ENCODE measurements at regions not wholly inside any gene's neighbourhood (a gene's known extent, or its start where the extent isn't known, plus 50 kb on each side); places are given as distances from the start of the nearest gene placed in this dataset.

GRCh38 chr9:27747450-27747849 lies 174.2 kb upstream of the C9orf72 start:
- ChIA-PET CTCF (ENCODE audit: partially characterized antibody) (no interaction called here), POLR2A (ENCODE audit: partially characterized antibody) (no interaction called here)
- Histone ChIP-seq H3K27me3 (ENCODE audit: insufficient read depth, low read length) (no peaks in the 10 kb centered on the region), H3K27ac (ENCODE audit: low read depth, low read length) (no peak overlapping the region), H3K36me3 (ENCODE audit: insufficient read depth, low read length) (no peaks in the 10 kb centered on the region), H3K4me1 (ENCODE audit: insufficient read depth, low read length) (no peaks in the 10 kb centered on the region), H3K4me3 (ENCODE audit: low read length in 2 of 2) (no peak overlapping the region), H3K9me3 (ENCODE audit: control insufficient read depth in 1 of 2, low read length in 2 of 2) (no peaks in the 10 kb centered on the region)
- Mint-ChIP-seq H3K4me1 (no peaks in the 10 kb centered on the region), H3K9me3 (peaks cover 0 to 2% (median 0%) of the 10 kb centered on the region in 8 donors), H3K4me3 (no peak overlapping the region), H3K36me3 (no peaks in the 10 kb centered on the region), H3K27me3 (peaks cover 0 to 8% of the 10 kb centered on the region in 2 donors), H3K27ac (no peak overlapping the region)
- intact Hi-C loops (cut with micrococcal nuclease), result no loop called here
- DNase-seq, result no peak

- peaks cover 0 to 8% of the 10 kb centered on the region in 2 donors for H3K27me3 Mint-ChIP-seq
- H3K9me3 ChIP-seq (ENCODE audit: control insufficient read depth in 1 of 2, low read length in 2 of 2), result no peaks in the 10 kb centered on the region
- H3K36me3 Mint-ChIP-seq, result no peaks in the 10 kb centered on the region
- H3K27ac Mint-ChIP-seq, result no peak overlapping the region
- no peaks in the 10 kb centered on the region for H3K4me1 ChIP-seq (ENCODE audit: insufficient read depth, low read length)
- H3K9me3 Mint-ChIP-seq, result peaks cover 0 to 2% (median 0%) of the 10 kb centered on the region in 8 donors
- ChIA-PET CTCF (ENCODE audit: partially characterized antibody) (no interaction called here), POLR2A (ENCODE audit: partially characterized antibody) (no interaction called here)
- no peaks in the 10 kb centered on the region for H3K36me3 ChIP-seq (ENCODE audit: insufficient read depth, low read length)
- H3K4me3 Mint-ChIP-seq, result no peak overlapping the region
- DNase-seq, result no peak
- no peak overlapping the region for H3K4me3 ChIP-seq (ENCODE audit: low read length in 2 of 2)
- no peaks in the 10 kb centered on the region for H3K27me3 ChIP-seq (ENCODE audit: insufficient read depth, low read length)
- H3K4me1 Mint-ChIP-seq, result no peaks in the 10 kb centered on the region
- intact Hi-C loops (cut with micrococcal nuclease), result no loop called here
- H3K27ac ChIP-seq (ENCODE audit: low read depth, low read length), result no peak overlapping the region
Measured at GRCh38 chr9:27749838-27750237, 176.6 kb upstream of the C9orf72 start.

- intact Hi-C loops (cut with micrococcal nuclease), result no loop called here
- H3K4me3 ChIP-seq (ENCODE audit: low read length in 2 of 2), result no peak overlapping the region
- no peaks in the 10 kb centered on the region for H3K36me3 Mint-ChIP-seq
- H3K4me1 ChIP-seq (ENCODE audit: insufficient read depth, low read length), result no peaks in the 10 kb centered on the region
- no peak overlapping the region for H3K27ac Mint-ChIP-seq
- ChIA-PET POLR2A (ENCODE audit: partially characterized antibody) (no interaction called here), CTCF (ENCODE audit: partially characterized antibody) (no interaction called here)
- no peak overlapping the region for H3K27ac ChIP-seq (ENCODE audit: low read depth, low read length)
- H3K4me1 Mint-ChIP-seq, result no peaks in the 10 kb centered on the region
- no peak for DNase-seq
- H3K9me3 ChIP-seq (ENCODE audit: control insufficient read depth in 1 of 2, low read length in 2 of 2), result no peaks in the 10 kb centered on the region
- no peak overlapping the region for H3K4me3 Mint-ChIP-seq
- H3K9me3 Mint-ChIP-seq, result no peaks in the 10 kb centered on the region
- no peaks in the 10 kb centered on the region for H3K36me3 ChIP-seq (ENCODE audit: insufficient read depth, low read length)
- H3K27me3 ChIP-seq (ENCODE audit: insufficient read depth, low read length), result no peaks in the 10 kb centered on the region
- H3K27me3 Mint-ChIP-seq, result peaks cover 0 to 4% of the 10 kb centered on the region in 2 donors
Measured at GRCh38 chr9:27750566-27750965, 177.3 kb upstream of the C9orf72 start.

- no peak overlapping the region for H3K27ac Mint-ChIP-seq
- Histone ChIP-seq H3K9me3 (ENCODE audit: control insufficient read depth in 1 of 2, low read length in 2 of 2) (no peaks in the 10 kb centered on the region), H3K27ac (ENCODE audit: low read depth, low read length) (no peak overlapping the region), H3K4me3 (ENCODE audit: low read length in 2 of 2) (no peak overlapping the region), H3K36me3 (ENCODE audit: insufficient read depth, low read length) (no peaks in the 10 kb centered on the region), H3K27me3 (ENCODE audit: insufficient read depth, low read length) (no peaks in the 10 kb centered on the region), H3K4me1 (ENCODE audit: insufficient read depth, low read length) (no peaks in the 10 kb centered on the region)
- no peaks in the 10 kb centered on the region for H3K36me3 Mint-ChIP-seq
- ChIA-PET CTCF (ENCODE audit: partially characterized antibody) (no interaction called here), POLR2A (ENCODE audit: partially characterized antibody) (no interaction called here)
- H3K9me3 Mint-ChIP-seq, result peaks cover 0 to 2% (median 0%) of the 10 kb centered on the region in 8 donors
- peaks cover 0 to 4% of the 10 kb centered on the region in 2 donors for H3K27me3 Mint-ChIP-seq
- DNase-seq, result no peak
- no peak overlapping the region for H3K4me3 Mint-ChIP-seq
- no peaks in the 10 kb centered on the region for H3K4me1 Mint-ChIP-seq
- intact Hi-C loops (cut with micrococcal nuclease), result no loop called here
Measured at GRCh38 chr9:27752069-27752468, 178.8 kb upstream of the C9orf72 start.

- no peak for DNase-seq
- ChIA-PET CTCF (ENCODE audit: partially characterized antibody) (no interaction called here), POLR2A (ENCODE audit: partially characterized antibody) (no interaction called here)
- H3K4me3 Mint-ChIP-seq, result no peak overlapping the region
- no peaks in the 10 kb centered on the region for H3K4me1 ChIP-seq (ENCODE audit: insufficient read depth, low read length)
- no peaks in the 10 kb centered on the region for H3K9me3 ChIP-seq (ENCODE audit: control insufficient read depth in 1 of 2, low read length in 2 of 2)
- no peaks in the 10 kb centered on the region for H3K27me3 Mint-ChIP-seq
- H3K36me3 Mint-ChIP-seq, result no peaks in the 10 kb centered on the region
- intact Hi-C loops (cut with micrococcal nuclease), result no loop called here
- no peaks in the 10 kb centered on the region for H3K4me1 Mint-ChIP-seq
- peaks cover 0 to 2% (median 0%) of the 10 kb centered on the region in 8 donors for H3K9me3 Mint-ChIP-seq
- no peak overlapping the region for H3K27ac ChIP-seq (ENCODE audit: low read depth, low read length)
- H3K4me3 ChIP-seq (ENCODE audit: low read length in 2 of 2), result no peak overlapping the region
- H3K36me3 ChIP-seq (ENCODE audit: insufficient read depth, low read length), result no peaks in the 10 kb centered on the region
- no peak overlapping the region for H3K27ac Mint-ChIP-seq
- no peaks in the 10 kb centered on the region for H3K27me3 ChIP-seq (ENCODE audit: insufficient read depth, low read length)
Measured at GRCh38 chr9:27755846-27756245, 182.6 kb upstream of the C9orf72 start.

- Mint-ChIP-seq H3K27ac (no peak overlapping the region), H3K36me3 (no peaks in the 10 kb centered on the region), H3K9me3 (peaks cover 0 to 2% (median 0%) of the 10 kb centered on the region in 8 donors), H3K4me3 (no peak overlapping the region), H3K27me3 (no peaks in the 10 kb centered on the region), H3K4me1 (no peaks in the 10 kb centered on the region)
- Histone ChIP-seq H3K27me3 (ENCODE audit: insufficient read depth, low read length) (no peaks in the 10 kb centered on the region), H3K27ac (ENCODE audit: low read depth, low read length) (no peak overlapping the region), H3K4me1 (ENCODE audit: insufficient read depth, low read length) (no peaks in the 10 kb centered on the region), H3K4me3 (ENCODE audit: low read length in 2 of 2) (no peak overlapping the region), H3K36me3 (ENCODE audit: insufficient read depth, low read length) (no peaks in the 10 kb centered on the region), H3K9me3 (ENCODE audit: control insufficient read depth in 1 of 2, low read length in 2 of 2) (no peaks in the 10 kb centered on the region)
- ChIA-PET POLR2A (ENCODE audit: partially characterized antibody) (no interaction called here), CTCF (ENCODE audit: partially characterized antibody) (no interaction called here)
- intact Hi-C loops (cut with micrococcal nuclease), result no loop called here
- no peak for DNase-seq
Measured at GRCh38 chr9:27756418-27756817, 183.1 kb upstream of the C9orf72 start.

GRCh38 chr9:27763831-27764230 lies 190.6 kb upstream of the C9orf72 start:
- Mint-ChIP-seq H3K27ac (no peak overlapping the region), H3K4me3 (no peak overlapping the region), H3K4me1 (no peaks in the 10 kb centered on the region), H3K36me3 (no peaks in the 10 kb centered on the region), H3K27me3 (no peaks in the 10 kb centered on the region), H3K9me3 (peaks cover 0 to 2% (median 0%) of the 10 kb centered on the region in 8 donors)
- ChIA-PET CTCF (ENCODE audit: partially characterized antibody) (no interaction called here), POLR2A (ENCODE audit: partially characterized antibody) (no interaction called here)
- no peak for DNase-seq
- Histone ChIP-seq H3K4me1 (ENCODE audit: insufficient read depth, low read length) (no peaks in the 10 kb centered on the region), H3K9me3 (ENCODE audit: control insufficient read depth in 1 of 2, low read length in 2 of 2) (no peaks in the 10 kb centered on the region), H3K27ac (ENCODE audit: low read depth, low read length) (no peak overlapping the region), H3K27me3 (ENCODE audit: insufficient read depth, low read length) (no peaks in the 10 kb centered on the region), H3K4me3 (ENCODE audit: low read length in 2 of 2) (no peak overlapping the region), H3K36me3 (ENCODE audit: insufficient read depth, low read length) (no peaks in the 10 kb centered on the region)
- intact Hi-C loops (cut with micrococcal nuclease), result no loop called here

Measured in CD4-positive, alpha-beta memory T cell (primary cell).